CD4-positive, alpha-beta T cell treated with Interferon alpha-2 for 1 hour (primary cell): ENCODE measurements at regions not wholly inside any gene's neighbourhood (a gene's known extent, or its start where the extent isn't known, plus 50 kb on each side); places are given as distances from the start of the nearest gene placed in this dataset.

Source experiments
- DNase-seq, 2 donors: peaks; one replicate each; pipeline ENCODE4 v3.0.0-alpha.2; 2020 to 2022

DNA sequence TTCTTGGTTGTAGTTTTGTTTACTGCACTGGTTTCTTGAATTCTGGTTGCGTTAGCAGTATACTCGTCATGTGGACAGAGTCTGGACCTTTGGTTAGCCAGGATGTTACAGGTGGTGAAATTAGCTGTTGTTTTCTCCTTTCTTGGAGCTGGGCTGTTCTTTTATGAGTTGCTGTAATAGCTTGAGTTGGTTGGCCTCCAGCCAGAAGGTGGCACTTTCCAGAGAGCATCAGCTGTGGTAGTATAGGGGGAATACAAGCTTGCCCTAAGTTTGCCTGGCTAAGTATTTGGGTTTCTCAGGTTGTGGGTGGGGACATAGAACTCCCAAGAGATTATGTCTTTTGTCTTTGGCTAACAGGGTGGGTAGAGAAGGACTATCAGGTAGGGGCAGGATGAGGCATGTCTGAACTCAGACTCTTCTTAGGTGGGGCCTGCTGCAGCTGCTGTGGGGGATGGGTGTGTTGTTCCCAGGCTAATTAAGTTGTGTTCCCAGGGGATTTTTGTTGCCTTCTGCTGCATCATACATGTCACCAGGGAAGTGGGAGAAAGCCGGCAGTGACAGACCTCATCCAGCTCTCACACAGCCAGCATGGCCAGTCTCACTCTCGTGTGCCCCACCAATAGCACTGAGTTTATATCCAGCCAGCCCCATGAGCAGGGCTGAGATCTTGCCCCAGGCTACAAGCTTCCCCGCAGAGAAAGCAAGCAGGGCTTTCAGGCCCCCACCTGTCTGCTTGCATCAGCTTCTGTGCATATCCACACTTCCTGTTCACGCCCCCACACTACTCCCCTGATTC is 246.7 kb upstream of the TPK1 start:
- no peak for DNase-seq

DNA sequence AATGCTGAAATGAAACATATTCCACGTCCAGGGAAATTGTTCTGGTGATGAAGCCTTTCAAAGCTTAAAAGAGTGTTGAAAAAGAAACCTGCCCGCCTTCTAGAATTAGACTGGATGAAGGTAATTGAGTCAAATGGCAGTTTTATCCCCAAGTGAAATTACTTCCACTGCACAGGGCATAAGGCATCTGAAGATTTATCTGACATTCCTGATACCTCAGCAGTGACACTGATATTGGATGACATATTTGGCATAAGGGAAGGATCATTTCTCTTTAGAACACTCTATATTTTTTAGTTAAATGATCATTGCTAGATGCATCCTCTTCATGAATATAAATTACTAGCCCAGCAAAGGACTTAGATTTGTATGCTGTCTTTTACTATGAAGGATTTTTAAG is 229.6 kb upstream of the TPK1 start:
- no peak for DNase-seq

DNA sequence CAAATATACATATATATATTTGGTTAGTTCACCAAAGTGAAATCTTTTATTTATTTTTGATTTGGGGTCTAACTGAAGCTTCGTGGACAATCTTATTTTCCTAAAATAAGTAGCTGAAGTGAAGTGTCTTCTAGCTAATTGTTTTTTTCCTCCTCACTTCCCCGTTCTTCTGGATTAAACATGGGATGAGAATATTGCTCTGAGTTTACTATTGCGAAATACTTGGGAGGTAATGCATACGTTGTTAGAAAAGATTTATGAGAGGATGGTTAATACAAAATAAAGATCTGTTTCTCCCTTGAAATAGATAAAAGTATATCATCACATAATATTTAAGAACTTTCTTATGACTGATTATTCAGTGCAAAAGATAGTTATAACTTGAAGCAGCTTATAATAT is 228.3 kb upstream of the TPK1 start:
- DNase-seq = no peak

DNA sequence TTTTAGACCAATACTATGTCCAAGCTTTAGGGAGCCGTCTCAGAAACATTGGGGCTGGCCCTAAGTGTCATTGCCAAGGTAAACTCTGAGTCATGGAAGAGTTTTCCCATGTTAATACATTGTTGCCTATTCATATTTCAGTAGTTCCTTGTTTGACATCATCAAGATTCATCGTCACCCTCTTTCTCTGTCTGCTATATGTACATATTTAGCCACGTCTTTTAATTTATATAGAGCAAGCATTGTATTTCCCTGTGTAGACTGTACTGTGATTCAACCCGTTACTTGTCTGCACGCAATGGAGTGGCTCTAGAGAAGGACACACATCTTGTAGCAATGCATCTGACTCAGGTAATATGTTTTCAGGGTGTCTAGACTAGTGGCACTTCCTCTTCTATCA is 217.9 kb upstream of the TPK1 start:
- no peak for DNase-seq

DNA sequence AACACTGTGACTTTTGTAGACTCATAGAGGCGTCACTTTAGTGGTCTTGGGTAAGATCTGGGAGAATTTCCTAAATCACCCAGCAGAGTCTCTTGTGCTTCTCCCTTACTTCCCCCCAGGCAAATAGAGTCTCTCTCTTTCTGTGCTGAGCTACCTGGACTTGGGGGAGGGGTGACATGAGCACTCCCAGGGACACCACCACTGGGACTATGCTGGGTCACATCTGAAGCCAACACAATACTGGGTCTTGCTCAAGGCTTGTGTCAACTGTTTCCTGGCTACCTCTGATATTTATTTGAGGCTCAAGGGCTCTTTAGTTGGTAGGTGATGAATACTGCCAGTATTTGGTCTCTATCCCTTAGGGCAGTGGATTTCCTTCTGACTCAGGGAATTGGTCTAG is 214.6 kb upstream of the TPK1 start:
- DNase-seq = no peak

DNA sequence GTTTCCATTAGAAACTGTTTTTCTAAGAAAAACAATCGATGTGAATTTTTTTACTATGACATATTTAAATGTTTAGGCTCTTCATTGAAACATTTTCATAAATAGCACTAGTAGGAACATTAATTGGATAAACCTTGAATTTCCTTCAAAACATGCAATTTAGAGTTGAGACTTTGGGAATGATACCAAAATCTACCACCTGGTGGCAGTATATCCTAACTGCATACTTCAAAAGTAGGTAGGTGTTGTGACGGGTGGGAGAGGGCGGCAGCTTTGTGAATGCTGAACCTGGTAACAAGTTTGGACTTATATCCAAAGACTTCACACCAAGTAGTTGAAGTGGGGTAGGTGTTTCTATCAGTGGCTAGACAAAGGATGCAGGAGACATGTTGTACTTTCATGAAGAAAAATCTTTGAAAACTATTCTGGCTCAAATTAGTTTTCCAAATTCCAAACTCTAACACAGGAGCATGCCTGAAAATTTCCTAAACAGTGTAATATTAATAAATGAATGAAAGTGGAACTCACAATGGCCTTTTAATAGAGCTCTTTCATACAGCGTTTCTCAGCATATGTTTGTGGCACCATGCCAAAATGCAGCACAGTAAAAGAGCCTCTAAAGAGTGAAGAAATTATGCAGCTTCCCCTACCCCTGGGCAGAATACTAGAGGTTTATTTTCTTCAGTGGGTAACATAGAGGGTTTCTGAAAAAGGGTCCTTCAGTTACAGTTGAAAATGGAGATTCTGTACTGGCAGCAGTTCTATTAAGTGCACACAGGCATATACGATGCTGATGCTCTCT is 201.0 kb upstream of the TPK1 start:
- DNase-seq = peak in 1 of 2 donors; percentile 51

DNA sequence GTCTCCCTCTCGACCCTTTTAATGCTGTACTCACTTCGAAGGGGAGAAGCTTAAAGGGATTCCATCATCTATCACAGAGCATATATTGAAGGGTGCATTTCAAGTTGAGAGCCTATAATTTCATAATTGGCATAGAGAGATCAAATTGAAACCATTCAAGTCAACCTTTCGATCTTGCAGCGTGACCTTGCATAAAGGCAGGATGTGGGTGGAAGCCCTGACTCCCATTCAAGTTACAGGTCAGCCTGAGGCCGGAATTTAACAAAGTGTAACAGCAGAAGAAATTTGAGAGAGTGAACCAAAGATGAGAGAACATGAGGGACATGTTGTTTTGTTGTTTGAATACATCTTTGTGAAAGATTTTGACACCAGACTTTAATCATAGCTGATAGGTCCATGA is 195.3 kb upstream of the TPK1 start:
- no peak for DNase-seq

DNA sequence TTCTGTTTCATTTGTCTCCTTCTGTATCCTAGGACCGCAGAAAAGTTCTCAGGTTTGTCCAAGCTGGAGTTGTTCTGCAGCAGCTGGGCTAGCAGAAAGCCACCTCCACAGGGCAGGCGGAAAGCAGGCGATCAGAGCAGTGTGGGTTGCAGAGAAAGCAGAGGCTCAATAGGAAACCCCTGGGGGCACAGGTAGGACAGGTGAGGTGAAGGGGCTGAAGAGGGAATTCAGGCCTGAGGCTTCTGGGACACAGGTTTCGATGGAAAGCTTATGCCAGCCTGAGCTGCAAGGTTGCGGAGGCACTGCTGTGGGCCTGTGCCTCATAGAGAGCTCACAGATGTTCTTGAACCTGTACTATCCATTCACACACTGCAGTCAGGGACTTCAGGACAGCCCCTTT is 194.9 kb upstream of the TPK1 start:
- no peak for DNase-seq

DNA sequence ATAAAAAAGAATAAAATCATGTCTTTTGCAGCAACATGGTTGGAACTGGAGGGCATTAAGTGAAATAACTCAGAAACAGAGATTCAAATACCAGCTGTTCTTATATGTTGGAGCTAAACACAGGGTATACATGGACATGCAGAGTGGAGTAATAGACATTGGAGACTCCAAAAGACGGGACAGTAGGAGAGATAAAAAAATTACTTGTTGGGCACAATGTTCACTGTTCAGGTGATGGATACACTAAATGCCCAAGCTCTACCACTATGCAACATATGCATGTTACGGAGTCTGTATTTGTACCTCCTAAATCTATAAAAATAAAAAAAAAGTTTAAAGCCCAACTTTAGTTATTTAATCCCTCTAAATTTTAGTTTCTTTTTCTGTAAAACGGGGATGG is 184.6 kb upstream of the TPK1 start:
- no peak for DNase-seq

DNA sequence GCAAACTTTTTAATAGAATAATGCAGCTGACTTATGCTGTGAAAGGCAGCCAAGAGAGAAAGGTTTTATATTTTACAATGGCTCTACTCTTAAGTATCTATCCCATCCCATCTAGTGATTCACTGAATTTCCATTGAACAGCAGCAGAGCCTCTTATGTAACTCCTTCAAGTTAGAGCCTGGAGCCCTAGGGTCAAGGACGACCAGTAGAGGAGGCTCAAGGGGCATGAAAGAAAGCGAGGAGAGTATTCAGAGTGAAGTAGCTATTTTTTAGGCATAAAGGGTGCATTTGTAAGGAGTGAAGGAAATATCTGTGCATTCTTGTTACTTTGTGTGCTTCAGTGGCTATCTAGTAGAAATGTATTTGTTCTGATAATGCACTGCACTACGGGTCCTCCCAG is 180.2 kb upstream of the TPK1 start:
- DNase-seq = no peak

DNA sequence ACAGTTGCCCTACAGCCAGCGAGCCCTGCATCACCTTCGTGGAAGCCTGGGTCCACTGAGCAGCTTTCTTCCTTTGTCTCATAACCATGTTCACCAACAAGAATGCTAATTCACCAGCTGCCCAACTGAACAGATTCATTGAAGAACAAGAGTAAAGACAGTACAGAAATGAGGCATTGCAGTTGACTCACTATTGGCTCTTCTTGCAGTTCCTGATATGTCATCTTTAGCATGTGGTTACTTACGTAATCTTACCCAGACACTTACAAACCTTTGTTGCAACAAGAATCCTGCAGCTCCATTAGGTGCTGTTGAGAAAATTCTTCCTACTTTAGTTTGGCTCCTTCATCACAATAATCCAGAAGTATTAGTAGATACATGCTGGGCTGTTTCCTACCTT is 174.0 kb upstream of the TPK1 start:
- no peak for DNase-seq

DNA sequence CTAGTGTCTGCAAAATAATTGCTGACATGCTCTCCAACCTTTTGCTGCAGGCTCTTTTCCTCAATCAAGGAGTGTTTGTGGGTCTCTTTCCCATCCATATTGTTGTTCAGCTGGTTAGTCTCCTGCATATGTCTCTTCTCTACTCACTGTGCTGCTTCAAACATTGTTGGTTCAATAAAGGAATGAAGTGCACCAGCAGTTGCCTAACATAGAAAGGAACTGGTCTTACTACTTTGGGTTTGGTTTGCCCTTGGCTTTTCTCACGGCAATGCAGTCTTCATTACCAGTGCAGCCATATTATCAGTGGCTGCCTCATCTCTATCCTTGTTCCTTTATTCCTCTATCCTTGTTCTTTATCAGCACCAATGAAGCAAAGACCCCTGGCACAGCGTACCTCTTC is 169.7 kb upstream of the TPK1 start:
- DNase-seq = no peak

DNA sequence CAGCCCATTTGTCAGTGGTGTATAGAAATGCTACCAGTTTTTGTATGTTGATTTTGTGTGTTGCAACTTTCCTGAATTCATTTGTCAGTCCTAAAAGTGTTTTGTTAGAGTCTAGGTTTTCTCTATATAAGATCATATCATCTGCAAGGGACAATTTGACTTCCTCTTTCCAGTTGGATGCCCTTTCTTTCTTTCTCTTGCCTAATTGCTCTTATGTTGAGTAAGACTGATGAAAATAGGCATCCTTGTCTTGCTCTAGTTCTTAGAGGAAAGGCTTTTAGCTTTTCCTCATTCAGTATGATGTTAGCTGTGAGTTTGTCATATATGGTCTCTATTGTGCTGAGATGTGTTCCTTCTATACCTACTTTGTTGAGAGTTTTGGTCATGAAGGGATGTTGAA is 161.7 kb upstream of the TPK1 start:
- no peak for DNase-seq

DNA sequence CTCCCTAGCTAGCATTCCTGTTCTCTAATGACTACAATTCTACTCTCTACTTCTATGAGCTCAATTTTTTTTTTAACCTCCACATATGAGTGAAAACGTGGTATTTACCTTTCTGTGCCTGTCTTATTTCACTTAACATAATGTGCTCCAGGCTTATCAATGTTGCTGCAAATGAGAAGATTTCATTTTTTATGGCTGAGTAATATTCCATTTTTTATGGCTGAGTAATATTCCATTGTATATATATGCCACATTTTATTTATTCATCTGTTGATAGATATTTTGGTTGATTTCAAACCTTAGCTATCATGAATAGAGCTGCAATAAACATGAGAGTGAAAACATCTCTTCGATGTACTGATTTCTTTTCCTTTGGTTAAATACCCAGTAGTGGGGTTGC is 159.6 kb upstream of the TPK1 start:
- no peak for DNase-seq

DNA sequence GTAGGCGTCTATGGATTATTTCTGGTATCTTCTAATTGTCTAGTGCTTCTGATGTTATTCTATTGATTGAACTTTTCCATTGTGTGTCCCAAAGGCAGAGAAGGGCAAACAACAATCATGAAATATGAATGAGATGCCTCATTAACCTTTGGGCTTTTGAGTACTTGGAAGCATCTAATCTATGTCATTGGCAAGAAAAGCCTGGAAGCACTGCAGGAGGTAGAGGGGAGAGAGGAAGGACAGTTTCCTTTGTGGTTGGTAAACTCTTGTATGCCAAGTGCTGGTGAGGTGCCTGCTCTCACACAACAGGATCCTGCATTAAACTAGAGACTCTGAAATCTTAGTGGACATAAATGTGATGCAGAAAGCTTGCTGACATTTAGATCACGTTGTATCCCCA is 155.2 kb upstream of the TPK1 start:
- DNase-seq = no peak

DNA sequence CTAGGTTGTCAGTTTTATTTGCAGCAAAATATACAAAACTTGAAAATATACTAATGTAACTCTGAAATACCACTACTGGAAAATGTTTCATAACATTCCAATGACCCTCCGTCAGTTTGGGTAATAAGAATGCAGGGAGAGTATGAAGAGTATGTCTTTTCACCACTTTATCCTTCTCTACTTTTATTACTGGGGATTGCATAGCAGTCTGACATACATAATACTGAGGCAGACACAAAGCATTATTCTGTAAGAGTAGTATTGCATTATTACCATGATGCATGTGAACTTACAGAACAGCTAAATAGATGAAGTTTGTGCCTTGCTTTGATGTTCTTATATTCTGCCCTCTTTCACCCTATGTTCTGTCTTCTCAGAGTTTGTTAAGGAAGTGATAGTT is 151.8 kb upstream of the TPK1 start:
- no peak for DNase-seq

DNA sequence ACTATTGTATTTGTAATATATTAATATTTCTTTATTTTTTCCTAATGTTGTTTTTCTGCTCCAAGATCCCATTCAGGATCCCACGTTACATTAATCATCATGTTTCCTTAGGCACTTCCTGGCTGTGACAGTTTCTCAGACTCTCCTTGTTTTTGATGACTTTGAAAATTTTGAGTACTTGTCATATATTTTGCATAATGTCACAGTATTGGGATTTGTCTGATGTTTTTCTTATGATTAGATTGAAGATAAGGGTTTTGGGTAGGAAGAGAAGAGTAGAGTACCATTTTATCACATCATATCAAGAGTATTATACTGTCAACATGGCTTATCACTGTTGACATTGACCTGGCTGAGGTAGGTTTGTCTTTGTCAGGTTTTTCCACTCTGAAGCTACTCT is 146.3 kb upstream of the TPK1 start:
- no peak for DNase-seq

DNA sequence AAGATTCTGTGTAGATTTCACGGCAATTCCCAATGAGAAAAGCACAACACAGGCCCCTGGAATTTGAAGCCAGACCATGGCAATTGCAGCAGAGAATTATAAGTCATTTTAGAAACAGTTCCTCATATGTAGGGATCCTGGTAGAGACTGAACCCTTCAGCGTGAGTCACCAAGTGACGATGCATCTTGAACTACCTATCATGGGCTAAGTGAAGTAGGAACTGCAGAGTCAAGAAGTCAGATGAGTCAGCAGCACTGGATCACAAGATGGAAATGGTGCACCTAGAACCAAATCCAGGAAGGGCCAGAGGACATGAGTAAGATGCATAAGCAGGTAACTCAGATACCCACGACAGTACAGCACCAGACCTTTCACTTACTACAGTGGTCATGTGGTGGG is 140.0 kb upstream of the TPK1 start:
- DNase-seq = no peak

DNA sequence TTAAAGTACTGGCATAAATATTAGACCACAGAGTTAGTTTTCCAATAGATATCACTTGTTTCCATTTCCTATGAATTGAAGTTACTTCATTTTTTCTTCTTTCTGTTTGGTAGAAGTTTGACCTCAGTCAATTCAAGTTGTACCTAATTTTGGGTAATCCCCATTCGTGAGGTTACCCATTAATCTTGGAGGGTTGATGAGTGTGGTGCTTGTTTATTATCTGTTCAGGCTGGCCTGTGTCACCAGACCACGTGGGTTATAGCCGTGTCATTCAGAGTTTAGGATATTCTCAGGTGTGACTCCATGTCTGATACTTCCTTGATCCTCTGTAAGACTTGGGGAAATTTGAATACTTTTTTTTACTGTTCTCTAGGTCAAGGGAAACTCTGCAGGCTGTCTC is 133.9 kb upstream of the TPK1 start:
- DNase-seq = no peak

DNA sequence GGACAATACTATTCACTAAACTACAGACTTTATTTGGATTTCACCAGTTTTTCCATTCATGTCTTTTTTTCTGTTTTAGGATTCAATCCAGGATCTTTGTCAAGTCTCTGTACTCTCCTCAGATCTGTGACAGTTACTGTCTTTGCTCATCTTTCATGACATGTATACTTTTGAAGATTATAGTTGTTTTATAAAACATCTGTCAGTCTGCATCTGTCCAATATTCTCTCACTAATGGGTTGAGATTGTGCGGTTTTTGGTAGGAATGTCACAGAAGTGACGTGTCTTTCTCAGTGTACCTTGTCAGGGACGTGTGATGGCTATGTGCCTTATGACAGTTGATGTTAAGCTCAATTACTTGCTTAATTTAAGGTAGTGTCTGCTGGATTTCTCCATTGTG is 124.9 kb upstream of the TPK1 start:
- no peak for DNase-seq

DNA sequence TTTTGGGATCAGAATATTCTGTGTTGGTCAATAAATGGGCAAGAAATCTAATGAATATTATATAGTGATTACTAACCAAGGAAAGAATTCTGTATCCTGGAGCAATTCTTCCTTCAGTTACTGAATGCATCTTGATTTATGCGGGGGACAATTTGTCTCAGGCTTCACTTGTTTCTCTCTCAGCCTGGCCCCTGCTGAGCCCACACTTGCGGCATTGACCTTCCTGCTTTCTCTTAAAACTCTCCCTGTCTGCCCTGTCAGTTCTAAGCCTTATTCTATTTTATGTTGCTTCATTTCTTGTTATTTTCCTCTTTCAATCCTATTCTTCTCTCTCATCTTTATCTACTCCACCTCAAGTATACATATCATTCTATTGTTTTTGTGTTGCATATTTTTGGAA is 122.1 kb upstream of the TPK1 start:
- no peak for DNase-seq

DNA sequence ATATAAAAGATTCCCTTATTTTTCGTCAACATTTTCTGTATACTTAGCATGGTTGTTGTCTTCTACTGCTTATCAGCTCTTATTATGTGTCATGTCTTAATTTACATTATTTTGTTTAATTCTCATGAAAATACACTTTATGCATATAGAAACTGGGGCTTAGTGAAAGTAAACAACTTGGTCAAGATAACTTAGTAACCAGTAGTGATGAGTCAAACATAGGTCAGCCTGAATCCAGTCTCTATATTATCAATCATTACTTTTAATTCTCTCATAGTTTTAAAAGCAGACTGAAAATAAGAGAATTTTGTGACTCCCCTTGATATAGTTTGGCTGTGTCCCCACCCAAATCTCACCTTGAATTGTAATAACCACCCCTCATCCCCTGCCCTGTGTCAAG is 119.6 kb upstream of the TPK1 start:
- DNase-seq = no peak

DNA sequence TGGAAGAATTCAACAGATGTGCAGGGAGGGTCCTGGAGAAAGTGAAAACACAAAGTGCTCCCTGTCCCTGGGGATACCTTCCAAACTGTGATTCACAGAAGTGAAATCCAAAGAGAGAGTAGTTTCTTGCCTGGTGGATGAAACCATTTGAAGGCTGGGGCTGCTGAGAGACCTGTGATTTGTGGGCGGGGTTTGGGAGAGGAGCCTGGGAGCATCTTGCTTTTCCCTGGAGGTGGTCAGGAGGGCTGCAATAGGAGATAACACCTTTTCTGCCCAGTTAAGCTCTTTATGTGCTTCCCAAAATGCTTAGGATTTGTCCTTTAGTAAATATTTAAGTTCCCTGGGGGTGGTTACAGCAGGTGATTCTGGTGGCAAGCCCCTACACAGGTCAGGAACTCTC is 105.3 kb upstream of the TPK1 start:
- no peak for DNase-seq

DNA sequence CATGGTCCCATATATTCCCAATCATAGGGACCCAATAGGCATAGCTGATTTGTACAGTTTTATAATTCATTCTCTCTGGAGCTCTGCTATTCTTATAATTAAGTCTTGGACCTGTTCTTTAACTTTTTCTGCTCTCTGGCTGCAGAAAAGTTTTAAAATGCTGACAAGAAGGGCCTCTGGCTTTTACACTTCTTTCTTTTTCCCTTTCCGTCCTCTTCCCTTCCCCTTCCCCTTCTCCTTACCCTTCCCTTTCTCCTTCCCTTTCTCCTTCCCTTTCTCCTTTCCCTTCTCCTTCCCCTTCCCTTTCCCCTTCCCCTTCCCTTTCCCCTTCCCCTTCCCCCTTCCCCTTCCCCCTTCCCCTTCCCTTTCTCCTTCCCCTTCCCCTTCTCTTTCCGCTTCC is 101.3 kb upstream of the TPK1 start:
- no peak for DNase-seq

DNA sequence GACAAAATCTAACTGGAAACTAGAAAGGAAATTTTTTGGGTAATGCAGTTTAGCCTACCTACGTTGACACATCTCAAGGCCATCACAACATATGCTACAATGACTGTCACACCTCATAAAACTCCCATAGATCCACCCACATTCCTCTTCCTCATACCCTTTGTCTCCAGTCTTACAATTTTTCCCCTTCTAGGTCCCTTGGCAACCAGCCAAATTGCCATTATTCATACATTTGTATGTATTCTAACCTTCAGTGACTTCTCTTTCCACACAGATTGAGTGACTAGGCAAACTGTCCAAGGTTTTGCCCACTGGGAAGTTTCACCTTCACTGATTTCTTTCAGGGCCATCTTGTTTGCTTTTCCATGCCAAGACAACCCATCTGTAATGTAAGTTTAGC is 100.5 kb upstream of the TPK1 start:
- DNase-seq = no peak
